DOHH2 (cell line): ENCODE measurements at regions not wholly inside any gene's neighbourhood (a gene's known extent, or its start where the extent isn't known, plus 50 kb on each side); places are given as distances from the start of the nearest gene placed in this dataset.

Experiments
- H3F3A ChIP-seq: fragments of 200-600 bp; sonication (generic), shearing (Covaris generic); 2 replicates; pipeline ENCODE4 v1.6.0; 2016; ENCODE audit warnings: antibody characterized with exemption, mild to moderate bottlenecking; ENCODE audit not compliant: control insufficient read depth, insufficient read depth
- H3K27ac ChIP-seq: fragments of 200-600 bp; sonication (generic); 2 replicates; pipeline ENCODE4 v1.5.1; 2014; ENCODE audit warnings: low read depth, mild to moderate bottlenecking, low read length, moderate library complexity
- H3K27me3 ChIP-seq: fragments of 200-600 bp; sonication (generic); 2 replicates; pipeline ENCODE4 v1.6.1; 2014; ENCODE audit warnings: mild to moderate bottlenecking, low read length, mixed read lengths; ENCODE audit not compliant: control insufficient read depth
- H3K36me3 ChIP-seq: fragments of 200-600 bp; sonication (generic); 2 replicates; pipeline ENCODE4 v1.6.1; 2014; ENCODE audit warnings: mild to moderate bottlenecking, low read length, moderate library complexity, mixed read lengths; ENCODE audit not compliant: control insufficient read depth
- H3K4me1 ChIP-seq: fragments of 200-600 bp; sonication (generic); 2 replicates; pipeline ENCODE4 v1.6.1; 2014; ENCODE audit warnings: mild to moderate bottlenecking, low read length, mixed read lengths; ENCODE audit not compliant: control insufficient read depth
- H3K4me2 ChIP-seq: fragments of 200-600 bp; sonication (generic); 2 replicates; pipeline ENCODE4 v1.6.0; 2014; ENCODE audit warnings: mild to moderate bottlenecking, low read length, moderate library complexity
- H3K4me3 ChIP-seq: fragments of 200-600 bp; sonication (generic); 2 replicates; pipeline ENCODE4 v1.5.1; 2014; ENCODE audit warnings: mild to moderate bottlenecking, low read length, mixed read lengths
- H3K79me2 ChIP-seq: fragments of 200-600 bp; sonication (generic); 2 replicates; pipeline ENCODE4 v1.6.1; 2014; ENCODE audit warnings: mild to moderate bottlenecking, low read length, mixed read lengths; ENCODE audit not compliant: control insufficient read depth
- H3K9me2 ChIP-seq: fragments of 200-600 bp; sonication (generic); replicated peaks from 2 replicates; pipeline ENCODE4 v1.6.1; 2014; ENCODE audit warnings: mild to moderate bottlenecking, low read length, mixed read lengths; ENCODE audit not compliant: control insufficient read depth
- H3K9me3 ChIP-seq: fragments of 200-600 bp; sonication (generic); 2 replicates; pipeline ENCODE4 v1.6.1; 2014; ENCODE audit warnings: antibody characterized with exemption, low read length, mixed read lengths; ENCODE audit not compliant: control insufficient read depth, insufficient read depth
- H4K20me1 ChIP-seq: fragments of 200-600 bp; sonication (generic); 2 replicates; pipeline ENCODE4 v1.6.0; 2014; ENCODE audit warnings: low read depth, mild to moderate bottlenecking, antibody characterized with exemption, low read length, moderate library complexity; ENCODE audit not compliant: control insufficient read depth, insufficient read depth
- CTCF ChIP-seq: fragments of 200-600 bp; sonication (generic); IDR thresholded peaks from one replicate; pipeline ENCODE4 v1.5.1; 2014; ENCODE audit warnings: antibody characterized with exemption, mild to moderate bottlenecking, low read depth, low read length; ENCODE audit not compliant: poor library complexity, severe bottlenecking
- EZH2phosphoT487 ChIP-seq: fragments of 200-600 bp; sonication (generic); IDR thresholded peaks from 2 replicates; pipeline ENCODE4 v1.6.1; 2017; ENCODE audit warnings: borderline replicate concordance, mild to moderate bottlenecking, antibody characterized with exemption, low read length, moderate library complexity, mixed read lengths

- no peaks in the 10 kb centered on the region for H3F3A ChIP-seq
- H4K20me1 ChIP-seq, result no peaks in the 10 kb centered on the region
- no peak overlapping the region for H3K4me3 ChIP-seq
- no peaks in the 10 kb centered on the region for H3K79me2 ChIP-seq
- H3K27ac ChIP-seq, result no peak overlapping the region
- no peaks in the 10 kb centered on the region for H3K9me2 ChIP-seq
- H3K4me1 ChIP-seq, result no peaks in the 10 kb centered on the region
- no peaks in the 10 kb centered on the region for H3K36me3 ChIP-seq
- H3K27me3 ChIP-seq, result no peaks in the 10 kb centered on the region
- H3K4me2 ChIP-seq, result no peak overlapping the region
- H3K9me3 ChIP-seq, result no peaks in the 10 kb centered on the region
- TF ChIP-seq EZH2phosphoT487, result no peak
- no peak for TF ChIP-seq CTCF
These were observed 637.8 kb downstream of the BCL11B start for GRCh38 chr14:98634043-98634820.

- no peaks in the 10 kb centered on the region for H3K36me3 ChIP-seq
- H3K9me2 ChIP-seq, result no peaks in the 10 kb centered on the region
- H3K27me3 ChIP-seq, result no peaks in the 10 kb centered on the region
- no peak for TF ChIP-seq CTCF
- no peak for TF ChIP-seq EZH2phosphoT487
- H3K9me3 ChIP-seq, result no peaks in the 10 kb centered on the region
- no peak overlapping the region for H3K4me3 ChIP-seq
- no peaks in the 10 kb centered on the region for H4K20me1 ChIP-seq
- H3K4me1 ChIP-seq, result no peaks in the 10 kb centered on the region
- H3F3A ChIP-seq, result no peaks in the 10 kb centered on the region
- no peak overlapping the region for H3K27ac ChIP-seq
- no peaks in the 10 kb centered on the region for H3K79me2 ChIP-seq
- no peak overlapping the region for H3K4me2 ChIP-seq
These were observed 633.6 kb downstream of the BCL11B start for GRCh38 chr14:98638366-98638765.

- no peak overlapping the region for H3K4me3 ChIP-seq
- H3K79me2 ChIP-seq, result no peaks in the 10 kb centered on the region
- no peaks in the 10 kb centered on the region for H3K27me3 ChIP-seq
- H3K36me3 ChIP-seq, result no peaks in the 10 kb centered on the region
- no peak overlapping the region for H3K27ac ChIP-seq
- H3K9me3 ChIP-seq, result no peaks in the 10 kb centered on the region
- no peaks in the 10 kb centered on the region for H4K20me1 ChIP-seq
- no peak overlapping the region for H3K4me2 ChIP-seq
- H3K4me1 ChIP-seq, result no peaks in the 10 kb centered on the region
- no peaks in the 10 kb centered on the region for H3F3A ChIP-seq
- H3K9me2 ChIP-seq, result no peaks in the 10 kb centered on the region
- TF ChIP-seq EZH2phosphoT487 (no peak), CTCF (no peak)
These were observed 624.2 kb downstream of the BCL11B start for GRCh38 chr14:98647754-98648153.
